ENCODE measurements at regions not wholly inside any gene's neighbourhood (a gene's known extent, or its start where the extent isn't known, plus 50 kb on each side); places are given as distances from the start of the nearest gene placed in this dataset.

DNA sequence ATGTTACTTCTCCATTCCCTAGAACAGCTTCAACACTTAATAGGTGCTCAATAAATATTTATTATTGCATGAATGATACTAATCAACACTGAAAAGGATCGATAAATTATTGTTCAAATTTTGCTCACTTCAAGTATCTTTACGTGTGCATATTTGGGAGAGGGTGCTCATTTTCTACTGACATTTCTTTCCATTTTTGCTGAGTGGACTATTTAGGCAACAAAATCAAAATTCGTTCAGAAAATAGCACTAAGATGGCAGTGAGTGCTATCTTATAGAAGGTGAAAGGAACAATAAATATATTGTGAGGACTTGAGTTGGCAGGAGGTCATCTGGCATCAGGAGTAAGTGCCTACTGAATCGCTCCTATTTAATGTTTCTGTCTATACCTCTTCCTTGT is 501.9 kb upstream of the IRAK1BP1 start:
- WGBS, 2 donors (ENCODE audit: low coverage in 1 of 2): 80 to 87% methylated on average over 4 of the region's 4 CpGs
- intact Hi-C loops (cut with DNase I; ENCODE audit: low total_unique reads) (no loop called here), in situ Hi-C loops (cut with MboI; ENCODE audit: low pct_ligation_motif_present in 1 of 4, low pct_unique_long_range_greater_than_20kb in 1 of 4, low sequenced_read_pairs in 3 of 4) (no loop called here)
- no peaks in the 10 kb centered on the region for H3K4me1 ChIP-seq
- H3K27ac ChIP-seq: no peak overlapping the region
- no peaks in the 10 kb centered on the region for H3K36me3 ChIP-seq
- H3K27me3 ChIP-seq: no peaks in the 10 kb centered on the region
- TF ChIP-seq, protein P1, sequence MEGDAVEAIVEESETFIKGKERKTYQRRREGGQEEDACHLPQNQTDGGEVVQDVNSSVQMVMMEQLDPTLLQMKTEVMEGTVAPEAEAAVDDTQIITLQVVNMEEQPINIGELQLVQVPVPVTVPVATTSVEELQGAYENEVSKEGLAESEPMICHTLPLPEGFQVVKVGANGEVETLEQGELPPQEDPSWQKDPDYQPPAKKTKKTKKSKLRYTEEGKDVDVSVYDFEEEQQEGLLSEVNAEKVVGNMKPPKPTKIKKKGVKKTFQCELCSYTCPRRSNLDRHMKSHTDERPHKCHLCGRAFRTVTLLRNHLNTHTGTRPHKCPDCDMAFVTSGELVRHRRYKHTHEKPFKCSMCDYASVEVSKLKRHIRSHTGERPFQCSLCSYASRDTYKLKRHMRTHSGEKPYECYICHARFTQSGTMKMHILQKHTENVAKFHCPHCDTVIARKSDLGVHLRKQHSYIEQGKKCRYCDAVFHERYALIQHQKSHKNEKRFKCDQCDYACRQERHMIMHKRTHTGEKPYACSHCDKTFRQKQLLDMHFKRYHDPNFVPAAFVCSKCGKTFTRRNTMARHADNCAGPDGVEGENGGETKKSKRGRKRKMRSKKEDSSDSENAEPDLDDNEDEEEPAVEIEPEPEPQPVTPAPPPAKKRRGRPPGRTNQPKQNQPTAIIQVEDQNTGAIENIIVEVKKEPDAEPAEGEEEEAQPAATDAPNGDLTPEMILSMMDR (IDR thresholded peaks at IDR 0.05): no peak
- TF ChIP-seq POLR2A (IDR thresholded peaks at IDR 0.05): no peak
- no peak for TF ChIP-seq EP300 (IDR thresholded peaks at IDR 0.05; ENCODE audit: low read depth)
- no peak for TF ChIP-seq POLR2AphosphoS5 (IDR thresholded peaks at IDR 0.05)
- H3K9me3 ChIP-seq: no peaks in the 10 kb centered on the region
- no peak for DNase-seq
- H3K4me3 ChIP-seq: no peak overlapping the region

DNA sequence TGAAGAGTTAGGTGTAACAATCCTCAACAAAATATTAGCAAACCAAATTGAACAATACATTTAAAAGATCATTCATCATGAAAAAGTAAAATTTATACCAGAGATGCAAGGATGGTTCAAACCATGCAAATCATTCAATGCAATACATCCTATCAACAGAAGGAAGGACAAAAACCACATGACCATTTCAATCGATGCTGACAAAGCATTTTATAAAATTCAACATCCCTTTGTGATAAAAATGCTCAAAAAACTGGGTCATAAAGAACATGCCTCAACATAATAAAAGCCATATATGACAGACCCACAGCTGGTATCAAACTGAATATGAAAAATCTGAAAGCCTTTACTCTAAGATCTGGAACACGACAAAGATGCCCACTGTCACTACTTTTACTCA is 490.3 kb upstream of the IRAK1BP1 start:
- Histone ChIP-seq H3K27ac (no peak overlapping the region), H3K4me1 (no peaks in the 10 kb centered on the region), H3K9me3 (no peaks in the 10 kb centered on the region), H3K4me3 (no peak overlapping the region), H3K27me3 (no peaks in the 10 kb centered on the region), H3K36me3 (no peaks in the 10 kb centered on the region)
- DNase-seq: no peak
- TF ChIP-seq POLR2A (IDR thresholded peaks at IDR 0.05) (no peak), EP300 (IDR thresholded peaks at IDR 0.05; ENCODE audit: low read depth) (no peak), POLR2AphosphoS5 (IDR thresholded peaks at IDR 0.05) (no peak)
- TF ChIP-seq, protein P1 (IDR thresholded peaks at IDR 0.05): no peak
- 79 to 80% methylated on average over 2 of the region's 2 CpGs for WGBS, 2 donors (ENCODE audit: low coverage in 1 of 2)
- in situ Hi-C loops (cut with MboI; ENCODE audit: low pct_ligation_motif_present in 1 of 4, low pct_unique_long_range_greater_than_20kb in 1 of 4, low sequenced_read_pairs in 3 of 4) (no loop called here), intact Hi-C loops (cut with DNase I; ENCODE audit: low total_unique reads) (no loop called here)

DNA sequence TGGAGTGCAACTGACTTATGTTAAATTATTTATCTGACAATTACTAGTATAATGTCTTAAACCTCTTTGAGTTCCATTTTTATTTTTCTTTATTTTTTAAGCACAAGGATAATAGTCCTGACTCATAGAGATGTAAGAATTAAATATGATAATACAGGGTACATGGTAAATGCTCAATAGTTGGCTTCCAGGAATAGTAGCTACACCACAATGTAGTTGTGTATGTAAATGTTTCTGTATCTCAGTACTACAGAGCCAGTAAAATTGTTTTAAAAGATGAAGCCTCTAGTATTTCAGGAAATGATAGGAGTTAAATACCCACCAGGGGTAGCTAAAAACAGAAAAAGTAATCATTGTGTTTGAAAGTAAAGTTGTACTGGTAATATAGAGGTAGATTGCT is 487.4 kb upstream of the IRAK1BP1 start:
- H3K27me3 ChIP-seq: no peaks in the 10 kb centered on the region
- no peaks in the 10 kb centered on the region for H3K9me3 ChIP-seq
- no peak for DNase-seq
- no peak overlapping the region for H3K4me3 ChIP-seq
- in situ Hi-C loops (cut with MboI; ENCODE audit: low pct_ligation_motif_present in 1 of 4, low pct_unique_long_range_greater_than_20kb in 1 of 4, low sequenced_read_pairs in 3 of 4) (no loop called here), intact Hi-C loops (cut with DNase I; ENCODE audit: low total_unique reads) (loop anchor here (2.0 kb wide), 1 partner anchor 41 kb away; no protein-coding TSS in a partner anchor)
- no peaks in the 10 kb centered on the region for H3K4me1 ChIP-seq
- H3K36me3 ChIP-seq: no peaks in the 10 kb centered on the region
- no peak for TF ChIP-seq POLR2AphosphoS5 (IDR thresholded peaks at IDR 0.05)
- no peak for TF ChIP-seq POLR2A (IDR thresholded peaks at IDR 0.05)
- TF ChIP-seq, protein P1 (IDR thresholded peaks at IDR 0.05): no peak
- TF ChIP-seq EP300 (IDR thresholded peaks at IDR 0.05; ENCODE audit: low read depth): no peak
- H3K27ac ChIP-seq: no peak overlapping the region

DNA sequence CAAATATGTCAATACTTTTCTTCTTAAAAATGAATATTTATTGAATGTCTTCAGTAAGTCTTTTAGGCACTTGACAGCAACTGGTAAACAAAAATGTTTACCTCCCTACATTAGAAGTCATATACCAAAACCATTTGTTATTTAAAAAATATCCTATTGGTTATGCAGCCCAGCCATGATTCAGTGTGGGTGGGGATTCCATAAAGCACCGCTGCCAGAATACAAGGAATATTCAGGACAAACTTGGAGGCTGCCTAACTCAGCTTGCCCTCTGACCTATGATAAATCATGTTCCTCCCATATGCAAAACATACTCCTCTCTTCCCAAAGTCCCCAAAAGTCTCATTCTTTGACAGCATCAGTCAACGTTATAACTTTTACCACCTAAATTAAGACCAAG is 486.8 kb upstream of the IRAK1BP1 start:
- TF ChIP-seq POLR2AphosphoS5 (IDR thresholded peaks at IDR 0.05) (no peak), POLR2A (IDR thresholded peaks at IDR 0.05) (no peak), EP300 (IDR thresholded peaks at IDR 0.05; ENCODE audit: low read depth) (no peak)
- TF ChIP-seq, protein P1 (IDR thresholded peaks at IDR 0.05): no peak
- H3K36me3 ChIP-seq: no peaks in the 10 kb centered on the region
- no peak for DNase-seq
- no peak overlapping the region for H3K27ac ChIP-seq
- intact Hi-C loops (cut with DNase I; ENCODE audit: low total_unique reads): loop anchor here (2.0 kb wide), 1 partner anchor 40 kb away; no protein-coding TSS in a partner anchor
- no peak overlapping the region for H3K4me3 ChIP-seq
- no peaks in the 10 kb centered on the region for H3K4me1 ChIP-seq
- no peaks in the 10 kb centered on the region for H3K9me3 ChIP-seq
- no peaks in the 10 kb centered on the region for H3K27me3 ChIP-seq
- in situ Hi-C loops (cut with MboI; ENCODE audit: low pct_ligation_motif_present in 1 of 4, low pct_unique_long_range_greater_than_20kb in 1 of 4, low sequenced_read_pairs in 3 of 4): no loop called here
- 72 to 90% methylated on average over 2 of the region's 2 CpGs for WGBS, 2 donors (ENCODE audit: low coverage in 1 of 2)

All from transverse colon (tissue), 4 donors.